ENCODE measurements at regions not wholly inside any gene's neighbourhood (a gene's known extent, or its start where the extent isn't known, plus 50 kb on each side); places are given as distances from the start of the nearest gene placed in this dataset.
"Not testable (repeated sequence)": the region's sequence is repeated elsewhere in the genome, so short reads cannot be mapped to it uniquely, and the experiment has no call there.

- TF ChIP-seq POLR2AphosphoS5 (IDR thresholded peaks at IDR 0.05; ENCODE audit: low read depth) (no peak), ZNF331 (CRISPR knock-in tag; IDR thresholded peaks at IDR 0.05; ENCODE audit: low read depth) (no peak), ETS1 (IDR thresholded peaks at IDR 0.05) (no peak)
- TF ChIP-seq, protein P1, sequence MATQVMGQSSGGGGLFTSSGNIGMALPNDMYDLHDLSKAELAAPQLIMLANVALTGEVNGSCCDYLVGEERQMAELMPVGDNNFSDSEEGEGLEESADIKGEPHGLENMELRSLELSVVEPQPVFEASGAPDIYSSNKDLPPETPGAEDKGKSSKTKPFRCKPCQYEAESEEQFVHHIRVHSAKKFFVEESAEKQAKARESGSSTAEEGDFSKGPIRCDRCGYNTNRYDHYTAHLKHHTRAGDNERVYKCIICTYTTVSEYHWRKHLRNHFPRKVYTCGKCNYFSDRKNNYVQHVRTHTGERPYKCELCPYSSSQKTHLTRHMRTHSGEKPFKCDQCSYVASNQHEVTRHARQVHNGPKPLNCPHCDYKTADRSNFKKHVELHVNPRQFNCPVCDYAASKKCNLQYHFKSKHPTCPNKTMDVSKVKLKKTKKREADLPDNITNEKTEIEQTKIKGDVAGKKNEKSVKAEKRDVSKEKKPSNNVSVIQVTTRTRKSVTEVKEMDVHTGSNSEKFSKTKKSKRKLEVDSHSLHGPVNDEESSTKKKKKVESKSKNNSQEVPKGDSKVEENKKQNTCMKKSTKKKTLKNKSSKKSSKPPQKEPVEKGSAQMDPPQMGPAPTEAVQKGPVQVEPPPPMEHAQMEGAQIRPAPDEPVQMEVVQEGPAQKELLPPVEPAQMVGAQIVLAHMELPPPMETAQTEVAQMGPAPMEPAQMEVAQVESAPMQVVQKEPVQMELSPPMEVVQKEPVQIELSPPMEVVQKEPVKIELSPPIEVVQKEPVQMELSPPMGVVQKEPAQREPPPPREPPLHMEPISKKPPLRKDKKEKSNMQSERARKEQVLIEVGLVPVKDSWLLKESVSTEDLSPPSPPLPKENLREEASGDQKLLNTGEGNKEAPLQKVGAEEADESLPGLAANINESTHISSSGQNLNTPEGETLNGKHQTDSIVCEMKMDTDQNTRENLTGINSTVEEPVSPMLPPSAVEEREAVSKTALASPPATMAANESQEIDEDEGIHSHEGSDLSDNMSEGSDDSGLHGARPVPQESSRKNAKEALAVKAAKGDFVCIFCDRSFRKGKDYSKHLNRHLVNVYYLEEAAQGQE (IDR thresholded peaks at IDR 0.05; ENCODE audit: unreplicated experiment): no peak
Measured at GRCh38 chr1:157326173-157326859, 188.1 kb upstream of the ETV3 start (continued).

- no peaks in the 10 kb centered on the region for H3K27me3 ChIP-seq (ENCODE audit: insufficient read depth)
- Mint-ChIP-seq H3K27me3 (ENCODE audit: insufficient read depth, low read depth, poor library complexity) (no peaks in the 10 kb centered on the region), H3K27ac (peak overlapping the region; percentile 56), H3K4me1 (peaks cover 29% of the 10 kb centered on the region), H3K9me3 (peaks cover 20% of the 10 kb centered on the region), H3K36me3 (ENCODE audit: low read depth) (peaks cover 19% of the 10 kb centered on the region), H3K4me3 (no peak overlapping the region)
- no peak overlapping the region for H3K27ac ChIP-seq (ENCODE audit: low read depth)
- TF ChIP-seq NANOG (IDR thresholded peaks at IDR 0.05; ENCODE audit: borderline replicate concordance): no peak
- no peak for TF ChIP-seq EZH2phosphoT487 (IDR thresholded peaks at IDR 0.05; ENCODE audit: unreplicated experiment)
- ATAC-seq (no peak), DNase-seq (ENCODE audit: low spot score) (peak; percentile 10)
- no peaks in the 10 kb centered on the region for H3K36me3 ChIP-seq (ENCODE audit: insufficient read depth)
- peak overlapping the region; percentile 47 for H3K4me2 ChIP-seq
- H3K4me1 ChIP-seq (ENCODE audit: insufficient read depth): peaks cover 33% of the 10 kb centered on the region
- H4K20me1 ChIP-seq (replicated peaks; ENCODE audit: insufficient read depth): no peaks in the 10 kb centered on the region
- no peak overlapping the region for H3K4me3 ChIP-seq
- no peaks in the 10 kb centered on the region for H3F3A ChIP-seq (replicated peaks; ENCODE audit: low read depth)
- no peaks in the 10 kb centered on the region for H3K9me2 ChIP-seq (ENCODE audit: insufficient read depth)
- no peaks in the 10 kb centered on the region for H3K79me2 ChIP-seq (replicated peaks; ENCODE audit: insufficient read depth)
- H2AFZ ChIP-seq: peak overlapping the region; percentile 1
Measured at GRCh38 chr1:157325220-157325619, 187.0 kb upstream of the ETV3 start.

DNA sequence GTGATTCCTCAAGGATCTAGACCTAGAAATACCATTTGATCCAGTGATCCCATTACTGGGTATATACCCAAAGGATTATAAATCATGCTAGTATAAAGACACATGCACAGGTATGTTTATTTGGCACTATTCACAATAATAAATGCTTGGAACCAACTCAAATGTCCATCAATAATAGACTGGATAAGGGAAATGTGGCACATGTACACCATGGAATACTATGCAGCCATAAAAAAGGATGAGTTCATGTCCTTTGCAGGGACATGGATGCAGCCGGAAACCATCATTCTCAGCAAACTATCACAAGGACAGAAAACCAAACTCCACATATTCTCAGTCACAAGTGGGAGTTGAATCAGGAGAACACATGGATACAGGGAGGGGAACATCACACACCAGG is 183.8 kb upstream of the ETV3 start:
- H3K9me3 Mint-ChIP-seq: peaks cover 47% of the 10 kb centered on the region
- not testable (repeated sequence) for H3K27me3 Mint-ChIP-seq (ENCODE audit: insufficient read depth, low read depth, poor library complexity)

More for the DNA sequence above, 183.8 kb upstream of the ETV3 start:
- H3K4me3 Mint-ChIP-seq; ATAC-seq; H3K27ac ChIP-seq (ENCODE audit: low read depth); H3F3A ChIP-seq (replicated peaks; ENCODE audit: low read depth); H3K79me2 ChIP-seq (replicated peaks; ENCODE audit: insufficient read depth); H3K36me3 ChIP-seq (ENCODE audit: insufficient read depth); H3K9me2 ChIP-seq (ENCODE audit: insufficient read depth); H3K27me3 ChIP-seq (ENCODE audit: insufficient read depth); H3K4me2 ChIP-seq; DNase-seq (ENCODE audit: low spot score); H4K20me1 ChIP-seq (replicated peaks; ENCODE audit: insufficient read depth); H3K4me3 ChIP-seq; H2AFZ ChIP-seq; H3K27ac Mint-ChIP-seq: not testable (repeated sequence)
- H3K4me1 ChIP-seq (ENCODE audit: insufficient read depth): peaks cover 23% of the 10 kb centered on the region
- peaks cover 24% of the 10 kb centered on the region for H3K4me1 Mint-ChIP-seq
- H3K36me3 Mint-ChIP-seq (ENCODE audit: low read depth): peaks cover 28% of the 10 kb centered on the region
